ENCODE measurements at regions not wholly inside any gene's neighbourhood (a gene's known extent, or its start where the extent isn't known, plus 50 kb on each side); places are given as distances from the start of the nearest gene placed in this dataset.
"Not testable (repeated sequence)": the region's sequence is repeated elsewhere in the genome, so short reads cannot be mapped to it uniquely, and the experiment has no call there.

DNA sequence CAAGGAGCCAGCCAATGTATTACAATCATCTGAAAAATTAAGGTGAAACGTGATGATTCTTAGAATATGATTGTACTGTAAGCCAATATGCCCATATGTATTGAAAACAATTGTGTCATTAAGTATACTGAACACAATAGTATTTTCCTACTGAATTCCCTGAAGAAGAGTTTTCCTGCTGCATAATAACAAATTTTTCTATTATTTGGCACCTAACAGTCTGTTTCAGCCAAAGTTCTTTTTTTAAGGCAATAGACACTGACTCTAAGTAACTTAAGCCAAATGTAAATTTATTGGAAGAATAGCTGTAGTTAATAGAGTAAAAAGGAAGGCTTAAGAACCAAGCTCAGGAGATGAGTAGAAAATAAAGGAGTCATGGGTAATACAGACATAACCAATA, 220.6 kb downstream of the PPP4R3C start:
- intact Hi-C loops (cut with DNase I): no loop called here
- Histone ChIP-seq H3K9me3 (no peaks in the 10 kb centered on the region), H3K4me1 (no peaks in the 10 kb centered on the region), H3K27ac (no peak overlapping the region), H3K4me3 (no peak overlapping the region), H3K36me3 (no peaks in the 10 kb centered on the region), H3K27me3 (no peaks in the 10 kb centered on the region)
- DNase-seq (no peak), ATAC-seq (no peak)
- no peak for TF ChIP-seq POLR2A (IDR thresholded peaks at IDR 0.05)
- TF ChIP-seq, protein P1, sequence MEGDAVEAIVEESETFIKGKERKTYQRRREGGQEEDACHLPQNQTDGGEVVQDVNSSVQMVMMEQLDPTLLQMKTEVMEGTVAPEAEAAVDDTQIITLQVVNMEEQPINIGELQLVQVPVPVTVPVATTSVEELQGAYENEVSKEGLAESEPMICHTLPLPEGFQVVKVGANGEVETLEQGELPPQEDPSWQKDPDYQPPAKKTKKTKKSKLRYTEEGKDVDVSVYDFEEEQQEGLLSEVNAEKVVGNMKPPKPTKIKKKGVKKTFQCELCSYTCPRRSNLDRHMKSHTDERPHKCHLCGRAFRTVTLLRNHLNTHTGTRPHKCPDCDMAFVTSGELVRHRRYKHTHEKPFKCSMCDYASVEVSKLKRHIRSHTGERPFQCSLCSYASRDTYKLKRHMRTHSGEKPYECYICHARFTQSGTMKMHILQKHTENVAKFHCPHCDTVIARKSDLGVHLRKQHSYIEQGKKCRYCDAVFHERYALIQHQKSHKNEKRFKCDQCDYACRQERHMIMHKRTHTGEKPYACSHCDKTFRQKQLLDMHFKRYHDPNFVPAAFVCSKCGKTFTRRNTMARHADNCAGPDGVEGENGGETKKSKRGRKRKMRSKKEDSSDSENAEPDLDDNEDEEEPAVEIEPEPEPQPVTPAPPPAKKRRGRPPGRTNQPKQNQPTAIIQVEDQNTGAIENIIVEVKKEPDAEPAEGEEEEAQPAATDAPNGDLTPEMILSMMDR (IDR thresholded peaks at IDR 0.05): no peak
- WGBS (ENCODE audit: insufficient coverage, low coverage, low lambda C conversion rate, missing lambda C conversion rate): 26% methylated on average over 1 of the region's 1 CpG

DNA sequence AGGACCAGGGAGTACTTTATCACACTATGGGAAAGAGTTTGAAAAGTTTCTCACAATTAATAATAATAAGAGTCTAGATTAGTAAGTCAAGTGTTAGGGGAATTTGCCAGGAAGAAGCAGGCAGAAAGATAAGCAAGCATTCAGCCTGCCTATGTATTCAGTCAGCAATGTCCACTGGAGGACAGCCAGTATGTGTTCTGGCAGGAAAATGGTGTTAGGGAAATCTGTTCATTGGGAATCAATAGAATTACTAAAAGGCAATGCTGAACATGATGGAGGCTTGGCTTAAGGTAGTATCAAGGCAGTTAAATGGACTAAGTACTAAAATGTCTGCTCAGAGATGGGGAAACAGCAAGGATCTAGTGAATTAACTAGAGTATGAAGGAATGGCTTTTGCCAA, 221.2 kb downstream of the PPP4R3C start:
- ATAC-seq (no peak), DNase-seq (no peak)
- no peak for TF ChIP-seq POLR2A (IDR thresholded peaks at IDR 0.05)
- TF ChIP-seq, protein P1 (IDR thresholded peaks at IDR 0.05): no peak
- intact Hi-C loops (cut with DNase I): no loop called here
- Histone ChIP-seq H3K4me1 (no peaks in the 10 kb centered on the region), H3K4me3 (no peak overlapping the region), H3K36me3 (no peaks in the 10 kb centered on the region), H3K27ac (no peak overlapping the region), H3K27me3 (no peaks in the 10 kb centered on the region), H3K9me3 (no peaks in the 10 kb centered on the region)

DNA sequence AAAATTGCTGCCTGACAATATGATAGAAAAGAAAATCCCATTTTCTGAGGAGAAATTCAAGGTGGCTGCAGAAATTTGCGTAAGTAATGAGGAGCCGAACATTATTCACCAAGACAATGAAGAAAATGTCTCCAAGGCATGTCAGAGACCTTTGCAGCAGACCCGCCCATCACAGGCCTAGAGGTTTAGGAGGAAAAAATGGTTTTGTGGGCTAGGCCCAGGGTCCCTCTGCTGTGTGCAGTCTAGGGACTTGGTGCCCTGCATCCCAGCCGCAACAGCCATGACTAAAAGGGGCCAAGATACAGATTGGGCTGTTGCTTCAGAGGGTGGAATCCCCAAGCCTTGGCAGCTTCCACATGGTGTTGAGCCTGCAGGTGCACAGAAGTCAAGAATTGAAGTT, 223.1 kb downstream of the PPP4R3C start:
- H3K36me3 ChIP-seq; intact Hi-C loops (cut with DNase I); H3K4me1 ChIP-seq; H3K9me3 ChIP-seq; H3K4me3 ChIP-seq; H3K27me3 ChIP-seq; DNase-seq; ATAC-seq; H3K27ac ChIP-seq: not testable (repeated sequence)
- WGBS (ENCODE audit: insufficient coverage, low coverage, low lambda C conversion rate, missing lambda C conversion rate): 72% methylated on average over 3 of the region's 4 CpGs

DNA sequence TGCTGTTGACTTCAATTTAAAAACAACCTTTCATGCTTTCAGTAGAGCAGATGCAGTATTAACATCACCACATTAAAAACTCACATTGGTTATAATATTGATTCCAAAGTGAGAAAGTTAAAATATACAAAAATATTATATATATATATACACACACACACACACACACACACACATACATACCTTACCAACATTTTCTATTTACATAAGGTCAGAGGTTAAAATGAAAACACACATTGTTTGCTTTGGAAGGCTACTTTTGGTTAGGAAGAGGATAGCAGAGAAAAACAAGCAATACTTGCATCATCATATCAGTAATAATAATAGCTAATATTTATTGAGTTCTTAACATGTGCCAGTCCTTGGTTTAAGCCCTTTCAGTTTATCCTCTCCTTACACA, 226.5 kb downstream of the PPP4R3C start:
- ATAC-seq: no peak
- no peaks in the 10 kb centered on the region for H3K4me1 ChIP-seq
- H3K27ac ChIP-seq: no peak overlapping the region
- intact Hi-C loops (cut with DNase I): no loop called here
- no peaks in the 10 kb centered on the region for H3K36me3 ChIP-seq
- no peaks in the 10 kb centered on the region for H3K9me3 ChIP-seq
- no peak overlapping the region for H3K4me3 ChIP-seq
- no peak for DNase-seq
- TF ChIP-seq, protein P1 (IDR thresholded peaks at IDR 0.05): no peak
- no peak for TF ChIP-seq POLR2A (IDR thresholded peaks at IDR 0.05)
- H3K27me3 ChIP-seq: no peaks in the 10 kb centered on the region

DNA sequence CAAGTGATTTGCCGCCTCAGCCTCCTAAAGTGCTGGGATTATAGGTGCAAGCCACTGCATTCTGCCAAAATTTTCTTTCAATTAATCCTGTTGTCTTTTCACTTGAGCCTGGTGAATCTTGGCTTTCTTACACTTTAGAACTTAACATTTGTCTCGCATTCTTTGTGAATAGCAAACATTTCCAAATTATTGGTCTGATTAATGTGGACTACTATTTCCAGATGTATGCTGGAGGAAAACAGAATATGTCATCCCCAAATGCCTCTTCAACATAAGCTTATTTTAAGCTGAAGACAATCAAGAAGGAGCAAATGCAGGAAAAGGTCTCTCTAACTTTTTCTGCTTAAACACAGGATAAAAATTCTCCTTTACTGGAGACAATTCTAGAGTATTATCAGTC, 233.4 kb downstream of the PPP4R3C start:
- no peak for ATAC-seq
- Histone ChIP-seq H3K4me1 (no peaks in the 10 kb centered on the region), H3K4me3 (no peak overlapping the region), H3K27ac (no peak overlapping the region), H3K36me3 (no peaks in the 10 kb centered on the region), H3K9me3 (no peaks in the 10 kb centered on the region), H3K27me3 (no peaks in the 10 kb centered on the region)
- intact Hi-C loops (cut with DNase I): no loop called here
- TF ChIP-seq, protein P1 (IDR thresholded peaks at IDR 0.05): no peak
- no peak for TF ChIP-seq POLR2A (IDR thresholded peaks at IDR 0.05)
- DNase-seq: no peak
- WGBS (ENCODE audit: insufficient coverage, low coverage, low lambda C conversion rate, missing lambda C conversion rate): 66% methylated on average over 2 of the region's 2 CpGs
